H9 (cell line): ENCODE measurements at regions not wholly inside any gene's neighbourhood (a gene's known extent, or its start where the extent isn't known, plus 50 kb on each side); places are given as distances from the start of the nearest gene placed in this dataset.

Experiments
- DNase-seq: peaks from one replicate; pipeline ENCODE4 v3.0.0-alpha.2; 2017
- H2AFZ ChIP-seq: one replicate; pipeline ENCODE4 v1.6.1; 2013; ENCODE audit warnings: mild to moderate bottlenecking, low read length, control low read depth, moderate library complexity
- H2AK5ac ChIP-seq: 2 replicates; pipeline ENCODE4 v1.6.1; 2013; ENCODE audit warnings: low read length, control low read depth, mixed read lengths; ENCODE audit not compliant: insufficient read length
- H2BK120ac ChIP-seq: one replicate; pipeline ENCODE4 v1.6.1; 2013; ENCODE audit warnings: low read depth, mild to moderate bottlenecking, low read length, control low read depth, inconsistent platforms; ENCODE audit not compliant: poor library complexity, severe bottlenecking
- H2BK12ac ChIP-seq: 2 replicates; pipeline ENCODE4 v1.6.1; 2013; ENCODE audit warnings: low read length, control low read depth, mixed read lengths, low read depth; ENCODE audit not compliant: insufficient read length
- H2BK15ac ChIP-seq: 2 replicates; pipeline ENCODE4 v1.6.1; 2013; ENCODE audit warnings: low read depth, low read length, control low read depth
- H2BK20ac ChIP-seq: one replicate; pipeline ENCODE4 v1.6.1; 2013; ENCODE audit warnings: low read depth, mild to moderate bottlenecking, low read length, control low read depth, inconsistent platforms; ENCODE audit not compliant: poor library complexity, severe bottlenecking
- H2BK5ac ChIP-seq: 2 replicates; pipeline ENCODE4 v1.6.1; 2013; ENCODE audit warnings: low read length, control low read depth, mixed read lengths; ENCODE audit not compliant: insufficient read length
- H3K14ac ChIP-seq: 2 replicates; pipeline ENCODE4 v1.6.1; 2013; ENCODE audit warnings: low read length, control low read depth; ENCODE audit not compliant: insufficient read depth
- H3K18ac ChIP-seq: 2 replicates; pipeline ENCODE4 v1.6.1; 2013; ENCODE audit warnings: low read depth, mild to moderate bottlenecking, mixed read lengths, low read length, control low read depth; ENCODE audit not compliant: insufficient read length
- H3K23ac ChIP-seq: 2 replicates; pipeline ENCODE4 v1.6.1; 2013; ENCODE audit warnings: low read length, control low read depth, mixed read lengths, low read depth; ENCODE audit not compliant: insufficient read length
- H3K23me2 ChIP-seq: 2 replicates; pipeline ENCODE4 v1.6.1; 2013; ENCODE audit warnings: low read depth, mild to moderate bottlenecking, mixed read lengths, low read length, control low read depth; ENCODE audit not compliant: insufficient read length, poor library complexity, severe bottlenecking
- H3K27ac ChIP-seq: 2 replicates; pipeline ENCODE4 v1.5.1; 2013; ENCODE audit warnings: low read length, control low read depth, mixed read lengths, low read depth; ENCODE audit not compliant: insufficient read length
- H3K27me3 ChIP-seq: 2 replicates; pipeline ENCODE4 v1.6.1; 2013; ENCODE audit warnings: low read length, control low read depth, inconsistent platforms; ENCODE audit not compliant: insufficient read depth
- H3K4ac ChIP-seq: 2 replicates; pipeline ENCODE4 v1.6.1; 2013; ENCODE audit warnings: low read depth, mild to moderate bottlenecking, control low read depth, inconsistent platforms, low read length, moderate library complexity
- H3K4me1 ChIP-seq: 2 replicates; pipeline ENCODE4 v1.6.1; 2013; ENCODE audit warnings: low read length, control low read depth, inconsistent platforms; ENCODE audit not compliant: insufficient read depth
- H3K4me2 ChIP-seq: 2 replicates; pipeline ENCODE4 v1.6.1; 2013; ENCODE audit warnings: low read length, control low read depth, mixed read lengths; ENCODE audit not compliant: insufficient read length, insufficient read depth
- H3K56ac ChIP-seq: 2 replicates; pipeline ENCODE4 v1.6.1; 2013; ENCODE audit warnings: low read depth, mild to moderate bottlenecking, mixed read lengths, low read length, control low read depth; ENCODE audit not compliant: insufficient read length
- H3K79me1 ChIP-seq: 2 replicates; pipeline ENCODE4 v1.6.1; 2013; ENCODE audit warnings: low read depth, mild to moderate bottlenecking, moderate library complexity, low read length, control low read depth, inconsistent platforms; ENCODE audit not compliant: insufficient read depth, poor library complexity, severe bottlenecking
- H3K79me2 ChIP-seq: 2 replicates; pipeline ENCODE4 v1.6.1; 2013; ENCODE audit warnings: low read length, control low read depth, inconsistent platforms; ENCODE audit not compliant: insufficient read depth
- H3K9ac ChIP-seq: 2 replicates; pipeline ENCODE4 v1.6.1; 2013; ENCODE audit warnings: low read length, control low read depth, mixed read lengths; ENCODE audit not compliant: insufficient read length; ENCODE audit errors: extremely low read depth
- H3K9me3 ChIP-seq: one replicate; pipeline ENCODE4 v1.6.1; 2013; ENCODE audit warnings: low read depth, low read length, inconsistent platforms; ENCODE audit not compliant: control insufficient read depth
- H3T11ph ChIP-seq: one replicate; pipeline ENCODE4 v1.6.1; 2013; ENCODE audit warnings: mild to moderate bottlenecking, low read length, control low read depth, inconsistent platforms
- H4K20me1 ChIP-seq: one replicate; pipeline ENCODE4 v1.6.1; 2013; ENCODE audit not compliant: control insufficient read depth, insufficient read length, insufficient read depth
- H4K5ac ChIP-seq: 2 replicates; pipeline ENCODE4 v1.6.1; 2013; ENCODE audit warnings: low read depth, mild to moderate bottlenecking, mixed read lengths, low read length, control low read depth; ENCODE audit not compliant: insufficient read length
- H4K8ac ChIP-seq: replicated peaks from 2 replicates; pipeline ENCODE4 v1.6.1; 2013; ENCODE audit warnings: low read length, control low read depth, mixed read lengths, low read depth; ENCODE audit not compliant: insufficient read length
- H4K91ac ChIP-seq: 2 replicates; pipeline ENCODE4 v1.6.1; 2013; ENCODE audit warnings: low read depth, mild to moderate bottlenecking, moderate library complexity, mixed read lengths, low read length, control low read depth; ENCODE audit not compliant: insufficient read length
- H3K27ac Mint-ChIP-seq, 3 experiments: 2 replicates in 2 of 3; 3 replicates in 1 of 3; pipeline ENCODE4 v1.8.0; 2020 to 2021; ENCODE audit warnings: mixed read lengths in 3 of 3, mild to moderate bottlenecking in 1 of 3, moderate library complexity in 1 of 3
- H3K27me3 Mint-ChIP-seq: 2 replicates; pipeline ENCODE4 v1.8.0; 2021; ENCODE audit warnings: low read depth, mild to moderate bottlenecking, moderate library complexity, mixed read lengths
- H3K36me3 Mint-ChIP-seq, 3 experiments: 2 replicates in 2 of 3; 3 replicates in 1 of 3; pipeline ENCODE4 v1.8.0; 2020 to 2021; ENCODE audit warnings: low read depth in 3 of 3, mixed read lengths in 3 of 3; ENCODE audit not compliant: insufficient read depth in 1 of 3
- H3K4me1 Mint-ChIP-seq, 2 experiments: 2 replicates each; pipeline ENCODE4 v1.8.0; 2020; ENCODE audit warnings: mixed read lengths in 2 of 2
- H3K4me3 Mint-ChIP-seq, 2 experiments: 2 replicates in 1 of 2; 3 replicates in 1 of 2; pipeline ENCODE4 v1.8.0; 2020 to 2021; ENCODE audit warnings: mild to moderate bottlenecking in 2 of 2, mixed read lengths in 2 of 2, moderate library complexity in 1 of 2
- H3K9me3 Mint-ChIP-seq, 2 experiments: 2 replicates in 1 of 2; 3 replicates in 1 of 2; pipeline ENCODE4 v1.8.0; 2020; ENCODE audit warnings: mild to moderate bottlenecking in 2 of 2, mixed read lengths in 2 of 2, moderate library complexity in 1 of 2
- TF ChIP-seq, protein P1 (sequence below): fragments of 200-600 bp; sonication (generic); conservative IDR thresholded peaks from 3 replicates; pipeline ENCODE4 v1.8.0; 2021; ENCODE audit warnings: antibody characterized with exemption, mild to moderate bottlenecking

DNA sequence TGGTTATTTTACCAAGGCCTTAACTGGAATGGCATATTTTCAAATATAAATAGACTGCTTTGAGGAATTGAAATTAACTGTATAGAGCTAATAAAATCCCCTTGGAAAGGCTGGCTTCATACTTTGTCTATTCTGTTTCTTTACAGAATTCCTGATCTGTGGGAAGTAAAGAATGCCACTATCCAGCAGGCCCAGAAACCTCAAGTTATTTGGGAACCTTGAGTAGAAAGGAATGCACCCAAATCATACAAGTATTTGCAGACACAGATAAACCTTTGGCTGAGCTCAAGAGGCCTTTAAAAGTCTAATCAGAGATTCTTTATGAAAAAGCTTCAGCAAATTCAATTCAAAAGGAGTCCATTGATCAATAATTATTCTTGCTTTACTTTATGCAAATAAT lies 975.7 kb upstream of the PABPC4L start:
- no peak overlapping the region for H3K27ac ChIP-seq
- H3K27ac Mint-ChIP-seq = no peak overlapping the region
- peaks cover 21 to 38% (median 22%) of the 10 kb centered on the region in 3 experiments for H3K36me3 Mint-ChIP-seq
- no peak overlapping the region for H4K91ac ChIP-seq
- no peak overlapping the region for H3K4me2 ChIP-seq
- no peak overlapping the region for H3K4ac ChIP-seq
- no peak overlapping the region for H4K8ac ChIP-seq
- no peaks in the 10 kb centered on the region for H3K4me1 ChIP-seq
- H2BK120ac ChIP-seq = no peak overlapping the region
- H4K20me1 ChIP-seq = no peaks in the 10 kb centered on the region
- no peak overlapping the region for H2BK20ac ChIP-seq
- no peak overlapping the region for H2BK15ac ChIP-seq
- no peak overlapping the region for H3K23ac ChIP-seq
- no peaks in the 10 kb centered on the region for H3K79me2 ChIP-seq
- no peak overlapping the region for H3K9ac ChIP-seq
- no peak overlapping the region for H4K5ac ChIP-seq
- no peaks in the 10 kb centered on the region for H3K4me1 Mint-ChIP-seq
- no peak overlapping the region for H3K56ac ChIP-seq
- no peaks in the 10 kb centered on the region for H3K9me3 ChIP-seq
- DNase-seq = no peak
- no peak overlapping the region for H3K4me3 Mint-ChIP-seq
- H2BK5ac ChIP-seq = no peak overlapping the region
- no peak overlapping the region for H3K18ac ChIP-seq
- no peak overlapping the region for H2AFZ ChIP-seq
- no peaks in the 10 kb centered on the region for H3K23me2 ChIP-seq
- H3K9me3 Mint-ChIP-seq = peaks cover 30 to 33% of the 10 kb centered on the region in 2 experiments
- H3K14ac ChIP-seq = no peak overlapping the region
- H2BK12ac ChIP-seq = no peak overlapping the region
- TF ChIP-seq, protein P1, sequence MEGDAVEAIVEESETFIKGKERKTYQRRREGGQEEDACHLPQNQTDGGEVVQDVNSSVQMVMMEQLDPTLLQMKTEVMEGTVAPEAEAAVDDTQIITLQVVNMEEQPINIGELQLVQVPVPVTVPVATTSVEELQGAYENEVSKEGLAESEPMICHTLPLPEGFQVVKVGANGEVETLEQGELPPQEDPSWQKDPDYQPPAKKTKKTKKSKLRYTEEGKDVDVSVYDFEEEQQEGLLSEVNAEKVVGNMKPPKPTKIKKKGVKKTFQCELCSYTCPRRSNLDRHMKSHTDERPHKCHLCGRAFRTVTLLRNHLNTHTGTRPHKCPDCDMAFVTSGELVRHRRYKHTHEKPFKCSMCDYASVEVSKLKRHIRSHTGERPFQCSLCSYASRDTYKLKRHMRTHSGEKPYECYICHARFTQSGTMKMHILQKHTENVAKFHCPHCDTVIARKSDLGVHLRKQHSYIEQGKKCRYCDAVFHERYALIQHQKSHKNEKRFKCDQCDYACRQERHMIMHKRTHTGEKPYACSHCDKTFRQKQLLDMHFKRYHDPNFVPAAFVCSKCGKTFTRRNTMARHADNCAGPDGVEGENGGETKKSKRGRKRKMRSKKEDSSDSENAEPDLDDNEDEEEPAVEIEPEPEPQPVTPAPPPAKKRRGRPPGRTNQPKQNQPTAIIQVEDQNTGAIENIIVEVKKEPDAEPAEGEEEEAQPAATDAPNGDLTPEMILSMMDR = no peak
- no peaks in the 10 kb centered on the region for H3K79me1 ChIP-seq
- H3T11ph ChIP-seq = no peak overlapping the region
- peaks cover 2% of the 10 kb centered on the region for H3K27me3 Mint-ChIP-seq
- no peaks in the 10 kb centered on the region for H3K27me3 ChIP-seq
- no peak overlapping the region for H2AK5ac ChIP-seq
